H7 (cell line): ENCODE measurements at regions not wholly inside any gene's neighbourhood (a gene's known extent, or its start where the extent isn't known, plus 50 kb on each side); places are given as distances from the start of the nearest gene placed in this dataset.
A peak's percentile ranks its signal among the peaks of the same experiment; 100 is the strongest.

ENCODE experiments used
- DNase-seq: peaks from one replicate; pipeline ENCODE4 v3.0.0; 2012
- H3K27me3 ChIP-seq: 2 replicates; pipeline ENCODE4 v1.6.0; 2011; ENCODE audit warnings: mild to moderate bottlenecking, low read length; ENCODE audit not compliant: control insufficient read depth, insufficient read depth
- H3K36me3 ChIP-seq: replicated peaks from 2 replicates; pipeline ENCODE4 v1.5.1; 2011; ENCODE audit warnings: low read length; ENCODE audit not compliant: control insufficient read depth, insufficient read depth
- H3K4me3 ChIP-seq: 2 replicates; pipeline ENCODE4 v1.5.1; 2011; ENCODE audit warnings: low read depth, mild to moderate bottlenecking, control low read depth, low read length, moderate library complexity; ENCODE audit not compliant: insufficient read depth

GRCh38 chr17:13209081-13209480, 191.3 kb upstream of the ELAC2 start:
- H3K4me3 ChIP-seq = no peak overlapping the region
- H3K36me3 ChIP-seq = no peaks in the 10 kb centered on the region
- no peak for DNase-seq
- no peaks in the 10 kb centered on the region for H3K27me3 ChIP-seq

- no peaks in the 10 kb centered on the region for H3K36me3 ChIP-seq
- no peaks in the 10 kb centered on the region for H3K27me3 ChIP-seq
- no peak overlapping the region for H3K4me3 ChIP-seq
- no peak for DNase-seq
These were observed 186.9 kb upstream of the ELAC2 start for GRCh38 chr17:13204607-13205237.

GRCh38 chr17:13202835-13203234, 185.0 kb upstream of the ELAC2 start:
- DNase-seq = no peak
- no peaks in the 10 kb centered on the region for H3K36me3 ChIP-seq
- H3K27me3 ChIP-seq = no peaks in the 10 kb centered on the region
- no peak overlapping the region for H3K4me3 ChIP-seq

GRCh38 chr17:13200671-13201070, 182.8 kb upstream of the ELAC2 start:
- H3K4me3 ChIP-seq = no peak overlapping the region
- no peaks in the 10 kb centered on the region for H3K36me3 ChIP-seq
- no peak for DNase-seq
- H3K27me3 ChIP-seq = no peaks in the 10 kb centered on the region

GRCh38 chr17:13199425-13199824, 181.6 kb upstream of the ELAC2 start:
- no peaks in the 10 kb centered on the region for H3K36me3 ChIP-seq
- H3K27me3 ChIP-seq = no peaks in the 10 kb centered on the region
- H3K4me3 ChIP-seq = no peak overlapping the region
- DNase-seq = no peak

GRCh38 chr17:13197586-13197985, 179.8 kb upstream of the ELAC2 start:
- no peaks in the 10 kb centered on the region for H3K36me3 ChIP-seq
- no peak for DNase-seq
- no peaks in the 10 kb centered on the region for H3K27me3 ChIP-seq
- H3K4me3 ChIP-seq = no peak overlapping the region

- H3K4me3 ChIP-seq = no peak overlapping the region
- DNase-seq = no peak
- no peaks in the 10 kb centered on the region for H3K36me3 ChIP-seq
- H3K27me3 ChIP-seq = no peaks in the 10 kb centered on the region
These were observed 177.1 kb upstream of the ELAC2 start for GRCh38 chr17:13194887-13195286.

- DNase-seq = peak; percentile 32
- Histone ChIP-seq H3K36me3 (no peaks in the 10 kb centered on the region), H3K4me3 (no peak overlapping the region), H3K27me3 (no peaks in the 10 kb centered on the region)
These were observed 165.0 kb upstream of the ELAC2 start for GRCh38 chr17:13182854-13183253.

- no peak for DNase-seq
- H3K4me3 ChIP-seq = no peak overlapping the region
- H3K27me3 ChIP-seq = no peaks in the 10 kb centered on the region
- no peaks in the 10 kb centered on the region for H3K36me3 ChIP-seq
These were observed 164.6 kb upstream of the ELAC2 start for GRCh38 chr17:13182450-13182849.

GRCh38 chr17:13181683-13182082, 163.9 kb upstream of the ELAC2 start:
- no peak for DNase-seq
- Histone ChIP-seq H3K36me3 (no peaks in the 10 kb centered on the region), H3K27me3 (no peaks in the 10 kb centered on the region)

GRCh38 chr17:13176436-13176835, 158.6 kb upstream of the ELAC2 start:
- no peak overlapping the region for H3K4me3 ChIP-seq
- DNase-seq = no peak
- H3K36me3 ChIP-seq = no peaks in the 10 kb centered on the region
- H3K27me3 ChIP-seq = no peaks in the 10 kb centered on the region

More at GRCh38 chr17:13181683-13182082, 163.9 kb upstream of the ELAC2 start:
- H3K4me3 ChIP-seq = no peak overlapping the region

GRCh38 chr17:13171790-13172189, 154.0 kb upstream of the ELAC2 start:
- H3K36me3 ChIP-seq = no peaks in the 10 kb centered on the region
- no peaks in the 10 kb centered on the region for H3K27me3 ChIP-seq
- no peak for DNase-seq
- H3K4me3 ChIP-seq = no peak overlapping the region

GRCh38 chr17:13162361-13162760, 144.5 kb upstream of the ELAC2 start:
- no peak for DNase-seq

GRCh38 chr17:13160790-13161189, 143.0 kb upstream of the ELAC2 start:
- H3K4me3 ChIP-seq = no peak overlapping the region
- DNase-seq = no peak
- H3K36me3 ChIP-seq = no peaks in the 10 kb centered on the region
- H3K27me3 ChIP-seq = no peaks in the 10 kb centered on the region

More at GRCh38 chr17:13162361-13162760, 144.5 kb upstream of the ELAC2 start:
- Histone ChIP-seq H3K36me3 (no peaks in the 10 kb centered on the region), H3K4me3 (no peak overlapping the region), H3K27me3 (no peaks in the 10 kb centered on the region)

- Histone ChIP-seq H3K4me3 (no peak overlapping the region), H3K36me3 (no peaks in the 10 kb centered on the region), H3K27me3 (no peaks in the 10 kb centered on the region)
- no peak for DNase-seq
These were observed 142.5 kb upstream of the ELAC2 start for GRCh38 chr17:13160296-13160695.
